ENCODE measurements at regions not wholly inside any gene's neighbourhood (a gene's known extent, or its start where the extent isn't known, plus 50 kb on each side); places are given as distances from the start of the nearest gene placed in this dataset.

GRCh38 chr6:155517294-155517693 lies 61.7 kb upstream of the NOX3 start:
- no peak for DNase-seq (ENCODE audit: low spot score)
- ATAC-seq (ENCODE audit: low read depth): no peak
- Histone ChIP-seq H3K4me1 (ENCODE audit: insufficient read depth, poor library complexity, severe bottlenecking) (no peaks in the 10 kb centered on the region), H3K9me3 (ENCODE audit: severe bottlenecking) (no peaks in the 10 kb centered on the region), H3K4me3 (ENCODE audit: severe bottlenecking) (no peak overlapping the region), H3K27ac (ENCODE audit: poor library complexity, severe bottlenecking) (no peak overlapping the region), H3K36me3 (ENCODE audit: low read depth) (no peaks in the 10 kb centered on the region), H3K27me3 (ENCODE audit: insufficient read depth, poor library complexity, severe bottlenecking) (no peaks in the 10 kb centered on the region)
- TF ChIP-seq CTCF (IDR thresholded peaks at IDR 0.05; ENCODE audit: poor library complexity, severe bottlenecking): no peak

DNA sequence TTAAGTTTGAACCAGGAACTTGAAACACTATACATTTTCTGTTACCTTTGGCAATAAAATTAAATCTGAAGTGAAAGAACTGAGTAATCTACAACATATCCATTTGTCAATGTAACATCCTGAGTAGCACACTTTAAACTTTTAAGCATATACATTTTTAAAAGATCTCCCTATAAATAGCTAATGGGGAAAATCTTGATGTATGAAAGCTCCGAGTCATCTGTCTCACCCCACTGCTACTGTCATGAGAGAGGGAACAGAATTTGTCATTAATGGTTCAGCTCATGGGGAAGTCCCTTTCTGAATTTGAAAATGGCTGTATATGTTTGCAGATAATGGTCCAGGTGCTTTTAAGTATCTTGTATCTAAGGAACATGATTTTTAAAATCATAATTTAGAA lies 55.2 kb upstream of the NOX3 start:
- H3K4me1 ChIP-seq (ENCODE audit: insufficient read depth, poor library complexity, severe bottlenecking): no peaks in the 10 kb centered on the region
- ATAC-seq (ENCODE audit: low read depth): no peak

DNA sequence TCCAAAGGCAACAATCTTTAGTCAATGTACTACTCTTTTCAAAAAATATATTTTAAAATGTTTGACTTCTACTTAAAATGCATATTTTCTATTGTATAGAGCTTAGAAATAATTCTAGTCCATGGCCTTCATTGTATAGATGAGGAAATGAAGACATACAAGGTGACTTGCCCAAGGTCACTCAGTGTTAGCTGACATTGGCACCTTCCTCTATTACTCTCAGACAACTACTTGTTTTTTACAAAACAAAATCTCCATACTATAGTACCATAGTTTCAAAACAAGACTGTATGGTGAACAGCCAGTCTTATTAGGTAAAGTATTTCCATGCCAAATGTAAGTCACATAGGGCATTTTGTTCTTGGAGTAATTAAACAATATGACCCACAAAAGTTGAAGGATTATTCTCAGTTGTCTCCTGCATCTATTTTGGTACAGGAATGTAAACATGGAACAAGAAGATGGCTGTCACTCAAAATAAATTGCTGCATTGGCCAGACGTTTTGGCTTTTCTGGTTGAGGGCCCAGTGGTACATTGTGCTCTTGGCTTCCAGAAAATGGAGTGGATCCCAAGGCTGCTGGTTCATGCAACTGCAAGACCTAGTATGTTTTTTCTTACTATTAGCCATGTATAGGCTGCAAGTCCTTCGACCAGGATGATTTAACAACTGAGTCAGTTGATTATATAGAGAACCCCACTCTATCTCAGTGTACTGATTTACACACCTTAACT lies 54.3 kb upstream of the NOX3 start:
- H3K27ac ChIP-seq (ENCODE audit: poor library complexity, severe bottlenecking): no peak overlapping the region
- ATAC-seq (ENCODE audit: low read depth) (no peak), DNase-seq (ENCODE audit: low spot score) (no peak)
- no peak overlapping the region for H3K4me3 ChIP-seq (ENCODE audit: severe bottlenecking)
- H3K27me3 ChIP-seq (ENCODE audit: insufficient read depth, poor library complexity, severe bottlenecking): no peaks in the 10 kb centered on the region
- no peak for TF ChIP-seq CTCF (IDR thresholded peaks at IDR 0.05; ENCODE audit: poor library complexity, severe bottlenecking)
- no peaks in the 10 kb centered on the region for H3K9me3 ChIP-seq (ENCODE audit: severe bottlenecking)
- H3K4me1 ChIP-seq (ENCODE audit: insufficient read depth, poor library complexity, severe bottlenecking): no peaks in the 10 kb centered on the region
- H3K36me3 ChIP-seq (ENCODE audit: low read depth): no peaks in the 10 kb centered on the region

More for the DNA sequence above, 55.2 kb upstream of the NOX3 start:
- no peak for DNase-seq (ENCODE audit: low spot score)
- no peaks in the 10 kb centered on the region for H3K27me3 ChIP-seq (ENCODE audit: insufficient read depth, poor library complexity, severe bottlenecking)
- no peaks in the 10 kb centered on the region for H3K9me3 ChIP-seq (ENCODE audit: severe bottlenecking)
- no peak overlapping the region for H3K4me3 ChIP-seq (ENCODE audit: severe bottlenecking)
- no peaks in the 10 kb centered on the region for H3K36me3 ChIP-seq (ENCODE audit: low read depth)
- no peak overlapping the region for H3K27ac ChIP-seq (ENCODE audit: poor library complexity, severe bottlenecking)
- TF ChIP-seq CTCF (IDR thresholded peaks at IDR 0.05; ENCODE audit: poor library complexity, severe bottlenecking): no peak

DNA sequence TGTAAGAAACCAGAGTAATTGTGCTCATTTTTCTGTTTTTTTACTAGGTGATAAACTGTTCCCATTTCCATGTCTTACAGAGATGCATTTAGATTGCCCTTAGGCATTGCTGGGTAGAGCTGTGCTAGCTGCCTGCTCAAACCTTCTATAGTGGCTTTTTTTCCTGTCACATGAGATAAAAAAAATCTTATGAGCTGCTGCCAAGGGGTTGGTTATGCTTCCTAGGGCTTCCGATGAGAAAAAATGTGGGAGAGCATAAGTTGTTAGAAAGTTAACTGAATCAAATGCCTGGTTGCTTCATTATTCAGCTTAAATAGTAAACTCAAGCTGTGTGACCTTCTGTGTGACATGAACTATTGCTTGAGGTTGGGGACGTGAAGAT lies 50.0 kb upstream of the NOX3 start:
- no peak overlapping the region for H3K27ac ChIP-seq (ENCODE audit: poor library complexity, severe bottlenecking)
- H3K27me3 ChIP-seq (ENCODE audit: insufficient read depth, poor library complexity, severe bottlenecking): no peaks in the 10 kb centered on the region
- TF ChIP-seq CTCF (IDR thresholded peaks at IDR 0.05; ENCODE audit: poor library complexity, severe bottlenecking): no peak
- DNase-seq (ENCODE audit: low spot score) (no peak), ATAC-seq (ENCODE audit: low read depth) (no peak)
- no peaks in the 10 kb centered on the region for H3K9me3 ChIP-seq (ENCODE audit: severe bottlenecking)
- no peaks in the 10 kb centered on the region for H3K36me3 ChIP-seq (ENCODE audit: low read depth)
- no peaks in the 10 kb centered on the region for H3K4me1 ChIP-seq (ENCODE audit: insufficient read depth, poor library complexity, severe bottlenecking)
- H3K4me3 ChIP-seq (ENCODE audit: severe bottlenecking): no peak overlapping the region

Data from RWPE2 (cell line).